OCI-LY1 (cell line): ENCODE measurements at regions not wholly inside any gene's neighbourhood (a gene's known extent, or its start where the extent isn't known, plus 50 kb on each side); places are given as distances from the start of the nearest gene placed in this dataset.

Source experiments
- H2AFZ ChIP-seq: fragments of 200-600 bp; sonication (generic), shearing (Covaris generic); 2 replicates; pipeline ENCODE4 v1.6.0; 2014; ENCODE audit warnings: antibody characterized with exemption, mild to moderate bottlenecking, low read length
- H3F3A ChIP-seq: fragments of 200-600 bp; sonication (generic), shearing (Covaris generic); 2 replicates; pipeline ENCODE4 v1.6.0; 2014; ENCODE audit warnings: mild to moderate bottlenecking, antibody characterized with exemption, low read length, moderate library complexity; ENCODE audit not compliant: insufficient read depth
- H3K27ac ChIP-seq: fragments of 200-600 bp; sonication (generic); 2 replicates; pipeline ENCODE4 v1.5.1; 2014; ENCODE audit warnings: low read length, mixed run types, mild to moderate bottlenecking, low read depth; ENCODE audit not compliant: poor library complexity, severe bottlenecking
- H3K27me3 ChIP-seq: fragments of 200-600 bp; sonication (generic); 2 replicates; pipeline ENCODE4 v1.6.0; 2014; ENCODE audit warnings: antibody characterized with exemption, mild to moderate bottlenecking, low read length, moderate library complexity; ENCODE audit not compliant: insufficient read depth
- H3K36me3 ChIP-seq: fragments of 200-600 bp; sonication (generic); 2 replicates; pipeline ENCODE4 v1.6.1; 2014; ENCODE audit warnings: mild to moderate bottlenecking, antibody characterized with exemption, low read length, moderate library complexity, mixed read lengths; ENCODE audit not compliant: insufficient read depth
- H3K4me1 ChIP-seq: fragments of 200-600 bp; sonication (generic); 2 replicates; pipeline ENCODE4 v1.5.1; 2014; ENCODE audit warnings: mild to moderate bottlenecking, low read length, moderate library complexity; ENCODE audit not compliant: insufficient read depth, severe bottlenecking
- H3K4me2 ChIP-seq: fragments of 200-600 bp; sonication (generic), shearing (Covaris generic); 2 replicates; pipeline ENCODE4 v1.6.1; 2014; ENCODE audit warnings: low read length
- H3K4me3 ChIP-seq: fragments of 200-600 bp; sonication (generic); 2 replicates; pipeline ENCODE4 v1.5.1; 2014; ENCODE audit warnings: low read length, low read depth, mild to moderate bottlenecking, mixed read lengths; ENCODE audit not compliant: poor library complexity, severe bottlenecking
- H3K79me2 ChIP-seq: fragments of 200-600 bp; shearing (Covaris generic); 2 replicates; pipeline ENCODE4 v1.6.1; 2016; ENCODE audit warnings: mixed run types, low read length, mixed read lengths; ENCODE audit not compliant: insufficient read depth
- H3K9ac ChIP-seq: fragments of 200-600 bp; sonication (generic), shearing (Covaris generic); 2 replicates; pipeline ENCODE4 v1.6.1; 2014; ENCODE audit warnings: mild to moderate bottlenecking, low read length, mixed read lengths
- H3K9me2 ChIP-seq: fragments of 200-600 bp; sonication (generic), shearing (Covaris generic); 2 replicates; pipeline ENCODE4 v1.6.1; 2014; ENCODE audit warnings: low read depth, mild to moderate bottlenecking, low read length, mixed read lengths
- H3K9me3 ChIP-seq: fragments of 200-600 bp; shearing (Covaris generic); 2 replicates; pipeline ENCODE4 v1.6.1; 2014; ENCODE audit warnings: low read length, mixed read lengths
- H4K20me1 ChIP-seq: fragments of 200-600 bp; sonication (generic), shearing (Covaris generic); 2 replicates; pipeline ENCODE4 v1.6.0; 2016; ENCODE audit warnings: mild to moderate bottlenecking, low read length; ENCODE audit not compliant: insufficient read depth
- EZH2 ChIP-seq: fragments of 200-600 bp; sonication (generic), shearing (Covaris generic); IDR thresholded peaks from 2 replicates; pipeline ENCODE4 v1.8.0; 2017; ENCODE audit warnings: borderline replicate concordance, mixed run types, mild to moderate bottlenecking, antibody characterized with exemption, low read length, moderate library complexity, mixed read lengths
- TF ChIP-seq, protein P1 (sequence below): fragments of 200-600 bp; sonication (generic), shearing (Covaris generic); IDR thresholded peaks from 2 replicates; pipeline ENCODE4 v1.5.1; 2017; ENCODE audit warnings: mild to moderate bottlenecking, antibody characterized with exemption, low read length, moderate library complexity, mixed read lengths

DNA sequence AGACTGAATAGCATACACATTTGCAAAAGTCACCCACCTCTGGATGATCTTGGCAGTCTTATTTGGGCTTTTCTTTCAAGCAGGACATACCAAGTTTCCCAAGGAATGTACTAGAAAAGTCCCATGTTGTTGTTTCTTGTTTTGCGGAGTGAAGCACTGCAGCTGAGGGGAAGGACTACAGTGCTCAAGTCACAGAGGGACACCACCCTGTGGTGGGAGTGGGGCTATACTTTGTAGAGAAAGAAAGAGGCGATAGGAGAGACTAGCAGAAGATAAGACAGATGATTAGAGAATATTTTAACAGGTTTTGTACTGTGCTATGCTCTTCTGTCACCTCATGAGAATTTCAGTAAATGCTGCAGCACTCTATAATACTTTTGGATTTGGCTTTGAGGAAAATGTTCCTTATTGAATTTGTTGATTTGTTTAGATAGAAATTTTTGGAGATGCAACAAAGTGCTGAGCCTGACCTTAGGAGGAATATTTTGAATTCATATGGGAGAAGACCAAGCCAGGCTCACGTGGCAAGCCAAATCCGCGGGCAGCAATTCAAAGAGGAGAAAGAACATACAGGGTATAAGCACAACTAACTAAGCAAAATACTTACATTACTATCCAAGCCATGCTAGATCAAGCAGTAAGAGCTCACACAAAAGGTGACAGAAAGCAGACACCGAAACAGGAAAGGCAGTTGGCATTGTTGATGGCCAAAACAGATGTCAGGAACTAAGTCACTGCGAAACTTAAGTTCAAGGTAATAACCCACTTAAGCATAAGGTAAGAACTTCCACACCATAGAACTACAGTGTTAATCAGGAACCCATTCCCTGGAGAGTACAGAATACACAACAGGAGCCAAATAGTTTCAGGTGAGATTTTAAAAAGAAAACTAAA is 280.3 kb upstream of the INTU start:
- Histone ChIP-seq H3K36me3 (no peaks in the 10 kb centered on the region), H3K79me2 (no peaks in the 10 kb centered on the region), H2AFZ (no peak overlapping the region), H4K20me1 (no peaks in the 10 kb centered on the region), H3K27me3 (no peaks in the 10 kb centered on the region), H3K9me2 (no peaks in the 10 kb centered on the region), H3F3A (no peaks in the 10 kb centered on the region), H3K9me3 (no peaks in the 10 kb centered on the region), H3K4me1 (no peaks in the 10 kb centered on the region), H3K4me3 (no peak overlapping the region), H3K9ac (no peak overlapping the region), H3K4me2 (no peak overlapping the region), H3K27ac (no peak overlapping the region)
- TF ChIP-seq EZH2: no peak
- TF ChIP-seq, protein P1, sequence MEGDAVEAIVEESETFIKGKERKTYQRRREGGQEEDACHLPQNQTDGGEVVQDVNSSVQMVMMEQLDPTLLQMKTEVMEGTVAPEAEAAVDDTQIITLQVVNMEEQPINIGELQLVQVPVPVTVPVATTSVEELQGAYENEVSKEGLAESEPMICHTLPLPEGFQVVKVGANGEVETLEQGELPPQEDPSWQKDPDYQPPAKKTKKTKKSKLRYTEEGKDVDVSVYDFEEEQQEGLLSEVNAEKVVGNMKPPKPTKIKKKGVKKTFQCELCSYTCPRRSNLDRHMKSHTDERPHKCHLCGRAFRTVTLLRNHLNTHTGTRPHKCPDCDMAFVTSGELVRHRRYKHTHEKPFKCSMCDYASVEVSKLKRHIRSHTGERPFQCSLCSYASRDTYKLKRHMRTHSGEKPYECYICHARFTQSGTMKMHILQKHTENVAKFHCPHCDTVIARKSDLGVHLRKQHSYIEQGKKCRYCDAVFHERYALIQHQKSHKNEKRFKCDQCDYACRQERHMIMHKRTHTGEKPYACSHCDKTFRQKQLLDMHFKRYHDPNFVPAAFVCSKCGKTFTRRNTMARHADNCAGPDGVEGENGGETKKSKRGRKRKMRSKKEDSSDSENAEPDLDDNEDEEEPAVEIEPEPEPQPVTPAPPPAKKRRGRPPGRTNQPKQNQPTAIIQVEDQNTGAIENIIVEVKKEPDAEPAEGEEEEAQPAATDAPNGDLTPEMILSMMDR: no peak

DNA sequence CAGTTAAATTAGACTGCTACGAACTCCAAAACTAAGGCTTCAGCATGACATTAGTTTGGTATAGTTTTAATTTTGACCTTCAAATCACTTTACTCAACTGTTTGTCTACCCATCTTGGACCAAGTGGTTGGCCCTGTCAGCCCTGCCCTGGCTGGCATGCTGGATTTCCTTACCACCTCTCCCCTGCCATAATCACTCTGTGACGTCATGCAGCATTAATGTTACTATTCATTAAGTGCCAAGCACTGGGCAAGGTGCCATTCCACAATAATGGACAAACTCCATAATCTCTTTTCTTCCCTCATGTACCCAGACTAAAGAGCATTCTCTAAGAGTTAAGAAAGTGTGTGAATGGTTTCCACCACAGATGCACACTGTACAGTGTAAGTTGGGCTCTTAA is 277.0 kb upstream of the INTU start:
- no peaks in the 10 kb centered on the region for H3K4me1 ChIP-seq
- H3F3A ChIP-seq: no peaks in the 10 kb centered on the region
- no peak overlapping the region for H3K9ac ChIP-seq
- no peaks in the 10 kb centered on the region for H3K79me2 ChIP-seq
- no peak overlapping the region for H2AFZ ChIP-seq
- no peaks in the 10 kb centered on the region for H4K20me1 ChIP-seq
- no peak overlapping the region for H3K27ac ChIP-seq
- TF ChIP-seq, protein P1: no peak
- TF ChIP-seq EZH2: no peak
- no peak overlapping the region for H3K4me2 ChIP-seq
- H3K9me2 ChIP-seq: no peaks in the 10 kb centered on the region
- no peaks in the 10 kb centered on the region for H3K27me3 ChIP-seq
- H3K9me3 ChIP-seq: no peaks in the 10 kb centered on the region
- no peaks in the 10 kb centered on the region for H3K36me3 ChIP-seq
- no peak overlapping the region for H3K4me3 ChIP-seq

DNA sequence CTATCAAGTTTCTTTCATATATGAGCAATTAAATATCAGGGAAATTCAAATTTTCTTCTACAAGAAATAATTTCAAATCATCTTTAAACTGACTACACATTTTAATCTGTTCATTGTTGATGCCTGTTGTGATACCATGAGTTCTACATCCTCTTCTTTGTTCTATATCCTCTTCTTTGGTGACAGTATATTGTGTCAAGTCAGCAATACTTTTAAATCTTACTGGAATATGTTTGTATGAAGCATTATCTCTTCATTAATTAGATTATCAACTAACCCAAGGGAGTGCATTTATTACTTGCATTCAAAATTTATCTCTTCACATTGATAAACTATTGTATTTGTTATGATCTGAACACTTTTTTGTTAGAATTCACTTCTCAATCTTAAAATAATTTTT is 275.0 kb upstream of the INTU start:
- Histone ChIP-seq H3F3A (no peaks in the 10 kb centered on the region), H3K9ac (no peak overlapping the region), H3K4me3 (no peak overlapping the region), H3K27ac (no peak overlapping the region), H3K27me3 (no peaks in the 10 kb centered on the region), H3K9me2 (no peaks in the 10 kb centered on the region), H3K9me3 (no peaks in the 10 kb centered on the region), H2AFZ (no peak overlapping the region), H3K36me3 (no peaks in the 10 kb centered on the region), H3K79me2 (no peaks in the 10 kb centered on the region), H3K4me2 (no peak overlapping the region), H4K20me1 (no peaks in the 10 kb centered on the region), H3K4me1 (no peaks in the 10 kb centered on the region)
- no peak for TF ChIP-seq EZH2
- TF ChIP-seq, protein P1: no peak
